H9 (cell line): ENCODE measurements at regions not wholly inside any gene's neighbourhood (a gene's known extent, or its start where the extent isn't known, plus 50 kb on each side); places are given as distances from the start of the nearest gene placed in this dataset.

ENCODE experiments used
- DNase-seq: peaks from one replicate; pipeline ENCODE4 v3.0.0-alpha.2; 2017
- H2AFZ ChIP-seq: one replicate; pipeline ENCODE4 v1.6.1; 2013; ENCODE audit warnings: mild to moderate bottlenecking, low read length, control low read depth, moderate library complexity
- H2AK5ac ChIP-seq: 2 replicates; pipeline ENCODE4 v1.6.1; 2013; ENCODE audit warnings: low read length, control low read depth, mixed read lengths; ENCODE audit not compliant: insufficient read length
- H2BK120ac ChIP-seq: one replicate; pipeline ENCODE4 v1.6.1; 2013; ENCODE audit warnings: low read depth, mild to moderate bottlenecking, low read length, control low read depth, inconsistent platforms; ENCODE audit not compliant: poor library complexity, severe bottlenecking
- H2BK12ac ChIP-seq: 2 replicates; pipeline ENCODE4 v1.6.1; 2013; ENCODE audit warnings: low read length, control low read depth, mixed read lengths, low read depth; ENCODE audit not compliant: insufficient read length
- H2BK15ac ChIP-seq: 2 replicates; pipeline ENCODE4 v1.6.1; 2013; ENCODE audit warnings: low read depth, low read length, control low read depth
- H2BK20ac ChIP-seq: one replicate; pipeline ENCODE4 v1.6.1; 2013; ENCODE audit warnings: low read depth, mild to moderate bottlenecking, low read length, control low read depth, inconsistent platforms; ENCODE audit not compliant: poor library complexity, severe bottlenecking
- H2BK5ac ChIP-seq: 2 replicates; pipeline ENCODE4 v1.6.1; 2013; ENCODE audit warnings: low read length, control low read depth, mixed read lengths; ENCODE audit not compliant: insufficient read length
- H3K14ac ChIP-seq: 2 replicates; pipeline ENCODE4 v1.6.1; 2013; ENCODE audit warnings: low read length, control low read depth; ENCODE audit not compliant: insufficient read depth
- H3K18ac ChIP-seq: 2 replicates; pipeline ENCODE4 v1.6.1; 2013; ENCODE audit warnings: low read depth, mild to moderate bottlenecking, mixed read lengths, low read length, control low read depth; ENCODE audit not compliant: insufficient read length
- H3K23ac ChIP-seq: 2 replicates; pipeline ENCODE4 v1.6.1; 2013; ENCODE audit warnings: low read length, control low read depth, mixed read lengths, low read depth; ENCODE audit not compliant: insufficient read length
- H3K23me2 ChIP-seq: 2 replicates; pipeline ENCODE4 v1.6.1; 2013; ENCODE audit warnings: low read depth, mild to moderate bottlenecking, mixed read lengths, low read length, control low read depth; ENCODE audit not compliant: insufficient read length, poor library complexity, severe bottlenecking
- H3K27ac ChIP-seq: 2 replicates; pipeline ENCODE4 v1.5.1; 2013; ENCODE audit warnings: low read length, control low read depth, mixed read lengths, low read depth; ENCODE audit not compliant: insufficient read length
- H3K27me3 ChIP-seq: 2 replicates; pipeline ENCODE4 v1.6.1; 2013; ENCODE audit warnings: low read length, control low read depth, inconsistent platforms; ENCODE audit not compliant: insufficient read depth
- H3K4ac ChIP-seq: 2 replicates; pipeline ENCODE4 v1.6.1; 2013; ENCODE audit warnings: low read depth, mild to moderate bottlenecking, control low read depth, inconsistent platforms, low read length, moderate library complexity
- H3K4me1 ChIP-seq: 2 replicates; pipeline ENCODE4 v1.6.1; 2013; ENCODE audit warnings: low read length, control low read depth, inconsistent platforms; ENCODE audit not compliant: insufficient read depth
- H3K4me2 ChIP-seq: 2 replicates; pipeline ENCODE4 v1.6.1; 2013; ENCODE audit warnings: low read length, control low read depth, mixed read lengths; ENCODE audit not compliant: insufficient read length, insufficient read depth
- H3K56ac ChIP-seq: 2 replicates; pipeline ENCODE4 v1.6.1; 2013; ENCODE audit warnings: low read depth, mild to moderate bottlenecking, mixed read lengths, low read length, control low read depth; ENCODE audit not compliant: insufficient read length
- H3K79me1 ChIP-seq: 2 replicates; pipeline ENCODE4 v1.6.1; 2013; ENCODE audit warnings: low read depth, mild to moderate bottlenecking, moderate library complexity, low read length, control low read depth, inconsistent platforms; ENCODE audit not compliant: insufficient read depth, poor library complexity, severe bottlenecking
- H3K79me2 ChIP-seq: 2 replicates; pipeline ENCODE4 v1.6.1; 2013; ENCODE audit warnings: low read length, control low read depth, inconsistent platforms; ENCODE audit not compliant: insufficient read depth
- H3K9ac ChIP-seq: 2 replicates; pipeline ENCODE4 v1.6.1; 2013; ENCODE audit warnings: low read length, control low read depth, mixed read lengths; ENCODE audit not compliant: insufficient read length; ENCODE audit errors: extremely low read depth
- H3K9me3 ChIP-seq: one replicate; pipeline ENCODE4 v1.6.1; 2013; ENCODE audit warnings: low read depth, low read length, inconsistent platforms; ENCODE audit not compliant: control insufficient read depth
- H3T11ph ChIP-seq: one replicate; pipeline ENCODE4 v1.6.1; 2013; ENCODE audit warnings: mild to moderate bottlenecking, low read length, control low read depth, inconsistent platforms
- H4K20me1 ChIP-seq: one replicate; pipeline ENCODE4 v1.6.1; 2013; ENCODE audit not compliant: control insufficient read depth, insufficient read length, insufficient read depth
- H4K5ac ChIP-seq: 2 replicates; pipeline ENCODE4 v1.6.1; 2013; ENCODE audit warnings: low read depth, mild to moderate bottlenecking, mixed read lengths, low read length, control low read depth; ENCODE audit not compliant: insufficient read length
- H4K8ac ChIP-seq: replicated peaks from 2 replicates; pipeline ENCODE4 v1.6.1; 2013; ENCODE audit warnings: low read length, control low read depth, mixed read lengths, low read depth; ENCODE audit not compliant: insufficient read length
- H4K91ac ChIP-seq: 2 replicates; pipeline ENCODE4 v1.6.1; 2013; ENCODE audit warnings: low read depth, mild to moderate bottlenecking, moderate library complexity, mixed read lengths, low read length, control low read depth; ENCODE audit not compliant: insufficient read length
- H3K27ac Mint-ChIP-seq, 3 experiments: 2 replicates in 2 of 3; 3 replicates in 1 of 3; pipeline ENCODE4 v1.8.0; 2020 to 2021; ENCODE audit warnings: mixed read lengths in 3 of 3, mild to moderate bottlenecking in 1 of 3, moderate library complexity in 1 of 3
- H3K27me3 Mint-ChIP-seq: 2 replicates; pipeline ENCODE4 v1.8.0; 2021; ENCODE audit warnings: low read depth, mild to moderate bottlenecking, moderate library complexity, mixed read lengths
- H3K36me3 Mint-ChIP-seq, 3 experiments: 2 replicates in 2 of 3; 3 replicates in 1 of 3; pipeline ENCODE4 v1.8.0; 2020 to 2021; ENCODE audit warnings: low read depth in 3 of 3, mixed read lengths in 3 of 3; ENCODE audit not compliant: insufficient read depth in 1 of 3
- H3K4me1 Mint-ChIP-seq, 2 experiments: 2 replicates each; pipeline ENCODE4 v1.8.0; 2020; ENCODE audit warnings: mixed read lengths in 2 of 2
- H3K4me3 Mint-ChIP-seq, 2 experiments: 2 replicates in 1 of 2; 3 replicates in 1 of 2; pipeline ENCODE4 v1.8.0; 2020 to 2021; ENCODE audit warnings: mild to moderate bottlenecking in 2 of 2, mixed read lengths in 2 of 2, moderate library complexity in 1 of 2
- H3K9me3 Mint-ChIP-seq, 2 experiments: 2 replicates in 1 of 2; 3 replicates in 1 of 2; pipeline ENCODE4 v1.8.0; 2020; ENCODE audit warnings: mild to moderate bottlenecking in 2 of 2, mixed read lengths in 2 of 2, moderate library complexity in 1 of 2
- CTCF ChIP-seq: fragments of 200-600 bp; sonication (generic); conservative IDR thresholded peaks from 3 replicates; pipeline ENCODE4 v1.8.0; 2021; ENCODE audit warnings: antibody characterized with exemption, mild to moderate bottlenecking

GRCh38 chr1:101366513-101367215 is 129.8 kb downstream of the S1PR1 start:
- Histone ChIP-seq H3K4ac (no peak overlapping the region), H2AFZ (no peak overlapping the region), H3K27me3 (no peaks in the 10 kb centered on the region), H3K27ac (no peak overlapping the region), H3T11ph (no peak overlapping the region), H3K4me1 (no peaks in the 10 kb centered on the region; the same call in 1 of the 2 replicates), H3K79me1 (no peaks in the 10 kb centered on the region), H4K8ac (no peak overlapping the region), H3K23me2 (no peaks in the 10 kb centered on the region), H3K9me3 (no peaks in the 10 kb centered on the region), H4K20me1 (no peaks in the 10 kb centered on the region), H3K18ac (no peak overlapping the region), H3K56ac (no peak overlapping the region), H2AK5ac (no peak overlapping the region), H2BK12ac (no peak overlapping the region), H3K79me2 (no peaks in the 10 kb centered on the region), H2BK20ac (no peak overlapping the region), H2BK120ac (no peak overlapping the region), H3K23ac (no peak overlapping the region), H2BK15ac (no peak overlapping the region), H4K5ac (no peak overlapping the region), H2BK5ac (no peak overlapping the region), H4K91ac (no peak overlapping the region), H3K9ac (no peak overlapping the region), H3K14ac (no peak overlapping the region), H3K4me2 (no peak overlapping the region)
- Mint-ChIP-seq H3K27ac (no peak overlapping the region), H3K4me3 (no peak overlapping the region), H3K36me3 (no peaks in the 10 kb centered on the region; a peak in 1 of 7 replicates), H3K27me3 (no peaks in the 10 kb centered on the region), H3K9me3 (no peaks in the 10 kb centered on the region; a peak in 1 of 5 replicates), H3K4me1 (peaks cover 3 to 5% of the 10 kb centered on the region in 2 experiments; a peak in 3 of 4 replicates)
- DNase-seq = no peak
- TF ChIP-seq CTCF = no peak
